CD14-positive monocyte (primary cell): ENCODE measurements at regions not wholly inside any gene's neighbourhood (a gene's known extent, or its start where the extent isn't known, plus 50 kb on each side); places are given as distances from the start of the nearest gene placed in this dataset.

Source experiments
- DNase-seq, 3 donors: peaks; one replicate each; pipeline ENCODE4 v3.0.0-alpha.2; 2011 to 2022
- H2AFZ ChIP-seq: 2 replicates; pipeline ENCODE4 v1.6.0; 2012; ENCODE audit warnings: mild to moderate bottlenecking, low read depth, low read length, inconsistent platforms; ENCODE audit not compliant: insufficient read depth, poor library complexity, severe bottlenecking
- H3K27ac ChIP-seq, 2 donors: 1 replicate in 1 of 2; 2 replicates in 1 of 2; pipeline ENCODE4 v1.5.1; 2012 to 2013; ENCODE audit warnings: low read length in 2 of 2, control low read depth in 1 of 2, inconsistent platforms in 1 of 2, low read depth in 1 of 2, mild to moderate bottlenecking in 1 of 2
- H3K27me3 ChIP-seq, 2 donors: one replicate each; pipeline versions ENCODE4 v1.6.0 to v1.6.1; 2011 to 2013; ENCODE audit warnings: low read length in 2 of 2; ENCODE audit not compliant: control insufficient read depth in 2 of 2, insufficient read depth in 2 of 2
- H3K36me3 ChIP-seq, 2 donors: replicated peaks in 1 of 2; 1 replicate in 1 of 2; 2 replicates in 1 of 2; pipeline versions ENCODE4 v1.5.1 to v1.6.1; 2012 to 2013; ENCODE audit warnings: low read length in 2 of 2, control low read depth in 1 of 2, inconsistent platforms in 1 of 2, mild to moderate bottlenecking in 1 of 2; ENCODE audit not compliant: insufficient read depth in 2 of 2, control insufficient read depth in 1 of 2
- H3K4me1 ChIP-seq, 2 donors: 1 replicate in 1 of 2; 2 replicates in 1 of 2; pipeline versions ENCODE4 v1.5.1 to v1.6.1; 2012 to 2013; ENCODE audit warnings: low read length in 2 of 2, control low read depth in 1 of 2, inconsistent platforms in 1 of 2, mild to moderate bottlenecking in 1 of 2, moderate library complexity in 1 of 2; ENCODE audit not compliant: insufficient read depth in 2 of 2, control insufficient read depth in 1 of 2
- H3K4me2 ChIP-seq: replicated peaks from 2 replicates; pipeline ENCODE3; 2012; ENCODE audit warnings: low read length, moderate library complexity, mild to moderate bottlenecking; ENCODE audit not compliant: poor library complexity, severe bottlenecking; ENCODE audit errors: extremely low read depth
- H3K4me3 ChIP-seq, 3 experiments: fragments of 200-600 bp in 1 of 3; sonication (generic) in 1 of 3; replicated peaks in 1 of 3; 1 replicate in 2 of 3; 2 replicates in 1 of 3; pipeline ENCODE4 v1.5.1; 2011 to 2013; ENCODE audit warnings: low read length in 3 of 3, mild to moderate bottlenecking in 3 of 3, control low read depth in 2 of 3, low read depth in 2 of 3, inconsistent platforms in 1 of 3, moderate library complexity in 1 of 3
- H3K79me2 ChIP-seq: 2 replicates; pipeline ENCODE4 v1.6.0; 2012; ENCODE audit warnings: mild to moderate bottlenecking, control low read depth, inconsistent platforms, low read length, moderate library complexity; ENCODE audit not compliant: insufficient read depth
- H3K9ac ChIP-seq: 2 replicates; pipeline ENCODE4 v1.6.0; 2017; ENCODE audit warnings: low read length, mild to moderate bottlenecking; ENCODE audit not compliant: insufficient read depth, poor library complexity, severe bottlenecking
- H3K9me3 ChIP-seq, 2 donors: replicated peaks in 1 of 2; 1 replicate in 1 of 2; 2 replicates in 1 of 2; pipeline versions ENCODE4 v1.5.1 to v1.6.1; 2012 to 2013; ENCODE audit warnings: low read length in 2 of 2, control low read depth in 1 of 2; ENCODE audit not compliant: control insufficient read depth in 1 of 2, insufficient read depth in 1 of 2
- H4K20me1 ChIP-seq: 2 replicates; pipeline ENCODE4 v1.6.0; 2012; ENCODE audit warnings: mild to moderate bottlenecking, low read length, control low read depth, moderate library complexity; ENCODE audit not compliant: insufficient read depth
- H3K27ac Mint-ChIP-seq, 7 donors: one replicate each; pipeline ENCODE4 v1.8.0; 2020; ENCODE audit warnings: mild to moderate bottlenecking in 7 of 7, mixed read lengths in 7 of 7, moderate library complexity in 6 of 7, inconsistent platforms in 2 of 7
- H3K27me3 Mint-ChIP-seq, 3 donors: one replicate each; pipeline ENCODE4 v1.8.0; 2021 to 2022; ENCODE audit warnings: low read depth in 3 of 3, mild to moderate bottlenecking in 3 of 3, mixed read lengths in 3 of 3, moderate library complexity in 3 of 3, inconsistent platforms in 1 of 3
- H3K36me3 Mint-ChIP-seq, 2 donors: one replicate each; pipeline ENCODE4 v1.8.0; 2020; ENCODE audit warnings: mixed read lengths in 2 of 2, inconsistent platforms in 1 of 2, mild to moderate bottlenecking in 1 of 2
- H3K4me1 Mint-ChIP-seq: one replicate; pipeline ENCODE4 v1.8.0; 2020; ENCODE audit warnings: mild to moderate bottlenecking, mixed read lengths
- H3K4me3 Mint-ChIP-seq, 2 donors: one replicate each; pipeline ENCODE4 v1.8.0; 2020; ENCODE audit warnings: mild to moderate bottlenecking in 2 of 2, mixed read lengths in 2 of 2, moderate library complexity in 1 of 2
- H3K9me3 Mint-ChIP-seq, 7 donors: one replicate each; pipeline ENCODE4 v1.8.0; 2020 to 2022; ENCODE audit warnings: mixed read lengths in 7 of 7, mild to moderate bottlenecking in 6 of 7, moderate library complexity in 6 of 7, inconsistent platforms in 2 of 7
- CTCF ChIP-seq: fragments of 200-600 bp; IDR thresholded peaks from one replicate; pipeline ENCODE4 v1.8.0; 2022; ENCODE audit warnings: antibody characterized with exemption, mild to moderate bottlenecking
- WGBS: methylation state at CpG from one replicate; pipeline ENCODE4 v1.1.5; 2013; ENCODE audit warnings: missing lambda C conversion rate; ENCODE audit not compliant: insufficient coverage; 5-methylcytosine and 5-hydroxymethylcytosine counted together
- intact Hi-C, 2 donors: fragments of 100-400 bp; cut with micrococcal nuclease; formaldehyde crosslinking; loops; one replicate each; pipeline versions ENCODE4 v1.15.0 to v1.15.1; 2023

GRCh38 chr6:87935196-87935595, 112.4 kb upstream of the SPACA1 start:
- Histone ChIP-seq H3K4me1 (no peaks in the 10 kb centered on the region), H3K27ac (no peak overlapping the region), H3K27me3 (no peaks in the 10 kb centered on the region), H2AFZ (no peak overlapping the region), H3K4me2 (no peak overlapping the region), H3K4me3 (no peak overlapping the region), H3K9ac (no peak overlapping the region), H3K36me3 (no peaks in the 10 kb centered on the region), H3K9me3 (no peaks in the 10 kb centered on the region), H3K79me2 (no peaks in the 10 kb centered on the region), H4K20me1 (no peaks in the 10 kb centered on the region)
- Mint-ChIP-seq H3K4me3 (no peak overlapping the region), H3K27ac (no peak overlapping the region), H3K27me3 (peaks cover 0 to 8% (median 4%) of the 10 kb centered on the region in 3 donors), H3K9me3 (peaks cover 0 to 2% (median 0%) of the 10 kb centered on the region in 7 donors), H3K36me3 (no peaks in the 10 kb centered on the region), H3K4me1 (no peaks in the 10 kb centered on the region)
- intact Hi-C loops = no loop called here
- WGBS = 100% methylated on average over 3 of the region's 3 CpGs
- no peak for DNase-seq
- TF ChIP-seq CTCF = no peak

- Histone ChIP-seq H3K27ac (no peak overlapping the region), H3K4me1 (no peaks in the 10 kb centered on the region), H3K27me3 (no peaks in the 10 kb centered on the region), H2AFZ (no peak overlapping the region), H3K36me3 (no peaks in the 10 kb centered on the region), H3K9me3 (no peaks in the 10 kb centered on the region), H3K9ac (no peak overlapping the region), H3K79me2 (no peaks in the 10 kb centered on the region), H4K20me1 (no peaks in the 10 kb centered on the region), H3K4me3 (no peak overlapping the region), H3K4me2 (no peak overlapping the region)
- Mint-ChIP-seq H3K36me3 (no peaks in the 10 kb centered on the region), H3K4me1 (peaks cover 7% of the 10 kb centered on the region), H3K9me3 (peaks cover 0 to 2% (median 0%) of the 10 kb centered on the region in 7 donors), H3K27ac (no peak overlapping the region), H3K4me3 (no peak overlapping the region), H3K27me3 (peaks cover 0 to 6% (median 3%) of the 10 kb centered on the region in 3 donors)
- TF ChIP-seq CTCF = no peak
- DNase-seq = no peak
- WGBS = 93% methylated on average over 4 of the region's 5 CpGs
- intact Hi-C loops = no loop called here
Measured at GRCh38 chr6:87932361-87932760, 115.3 kb upstream of the SPACA1 start.
